NCI-H1105 treated with DMSO at 0.1 percent for 48 hours (cell line): ENCODE measurements at regions not wholly inside any gene's neighbourhood (a gene's known extent, or its start where the extent isn't known, plus 50 kb on each side); places are given as distances from the start of the nearest gene placed in this dataset.

Experiments used
- DNase-seq: peaks from one replicate; lab custom pipeline; 2025; lab: John Stamatoyannopoulos, UW

DNA sequence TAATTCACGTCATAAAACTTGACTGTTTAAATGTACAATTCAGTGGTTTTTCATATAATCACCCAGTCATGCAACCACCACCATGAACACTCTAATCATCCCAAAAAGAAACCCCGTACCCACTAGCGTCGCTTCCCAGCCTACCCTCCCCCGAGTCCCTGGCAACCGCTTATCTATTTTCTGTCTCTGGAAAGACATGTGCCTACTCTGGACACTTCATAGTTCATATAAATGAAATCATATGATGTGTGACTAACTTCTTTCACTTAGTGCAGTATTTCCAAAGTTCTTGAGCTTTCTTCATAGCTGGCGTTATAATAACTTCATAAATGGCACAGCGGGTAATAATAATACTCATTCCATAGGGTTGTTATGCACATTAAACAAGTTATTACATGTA lies 215.2 kb downstream of the MYLK4 start:
- no peak for DNase-seq

DNA sequence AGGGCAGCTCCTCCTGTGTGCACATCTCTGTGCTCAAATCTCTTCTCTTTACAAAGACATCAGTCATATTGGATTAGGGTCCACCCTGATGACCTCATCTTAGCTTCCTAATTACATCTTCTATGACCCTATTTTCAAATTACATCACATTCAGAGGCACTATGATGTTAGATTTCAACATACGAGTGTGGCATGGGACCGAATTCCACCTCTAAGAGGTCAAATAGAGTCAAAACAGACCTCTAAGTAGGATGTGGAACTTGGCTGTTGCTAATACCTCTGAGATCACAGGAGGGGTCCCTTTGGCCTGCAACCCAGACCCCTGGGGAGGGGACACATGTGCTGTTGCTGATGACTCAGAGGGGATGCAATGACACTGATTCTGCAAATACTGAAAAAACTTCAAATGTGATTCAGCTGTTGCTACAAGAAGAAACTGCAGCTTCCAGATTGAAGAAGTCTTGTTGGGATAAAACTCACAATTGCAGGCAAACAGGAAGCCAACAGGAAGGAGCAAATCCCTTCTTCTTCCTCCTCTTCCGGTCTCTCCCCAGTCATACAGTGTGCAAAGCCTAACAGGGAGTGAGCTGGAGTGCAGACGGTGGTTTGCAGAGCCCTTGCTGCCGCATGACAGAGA lies 216.2 kb downstream of the MYLK4 start:
- DNase-seq: no peak

DNA sequence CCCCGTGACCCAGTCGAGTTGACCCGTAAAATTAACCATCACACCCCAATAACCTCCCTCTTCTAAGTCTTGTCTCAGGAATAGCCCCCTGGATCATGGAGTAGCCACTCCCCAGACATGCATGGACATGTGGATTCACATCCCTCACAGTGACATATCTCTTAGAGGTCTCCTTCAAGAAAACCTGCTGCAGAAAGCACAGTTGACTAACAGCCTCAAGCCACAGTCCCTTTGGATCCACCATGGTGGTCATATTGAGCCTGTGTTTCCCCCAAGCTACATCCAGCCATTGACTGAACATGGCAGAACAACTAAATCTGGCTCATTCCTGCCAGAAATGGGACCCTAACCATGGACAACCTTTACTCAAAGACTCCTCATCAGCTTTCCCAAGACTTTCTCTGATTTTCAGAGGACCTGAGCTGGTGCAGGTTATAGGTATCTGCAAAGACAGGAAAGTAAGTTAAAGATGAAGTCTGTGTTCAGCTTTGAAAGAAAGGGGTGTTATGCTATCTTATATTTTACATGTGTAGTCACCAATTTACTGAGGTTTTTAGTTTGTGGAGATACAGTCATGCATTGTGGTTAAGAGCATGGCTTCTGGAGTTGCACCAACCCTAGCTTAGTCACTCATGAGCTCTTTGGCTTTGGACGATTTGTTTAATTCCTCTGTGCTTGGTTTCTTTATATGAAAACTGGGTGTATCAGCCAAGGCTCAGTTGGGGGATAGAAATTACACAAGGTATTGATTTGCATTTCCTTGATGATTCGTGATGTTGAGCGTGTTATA lies 219.1 kb downstream of the MYLK4 start:
- DNase-seq: no peak

DNA sequence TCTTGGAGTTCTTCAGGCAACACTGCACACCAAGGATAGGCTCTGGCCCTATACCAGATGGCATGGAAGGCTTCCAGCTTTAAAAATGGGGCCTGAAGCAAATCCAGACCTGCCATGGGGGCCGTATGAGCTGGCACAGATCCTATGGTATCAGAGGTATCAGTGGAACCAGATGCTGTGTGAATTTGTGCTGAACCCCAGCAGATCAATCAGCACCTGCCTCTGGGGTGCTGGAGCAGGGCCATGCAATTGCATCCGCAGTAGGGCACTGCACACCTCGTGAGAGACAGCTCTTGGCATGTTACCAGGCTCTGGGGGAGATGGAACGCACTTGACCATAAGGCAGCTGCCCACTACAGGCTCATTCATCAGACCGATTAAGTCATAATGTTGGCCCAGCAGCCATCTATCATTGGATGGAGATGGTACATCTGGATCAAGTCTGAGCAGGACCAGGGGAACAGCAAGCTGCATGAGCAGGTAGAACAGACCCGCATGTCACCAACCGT lies 221.5 kb downstream of the MYLK4 start:
- peak; percentile 98 for DNase-seq

DNA sequence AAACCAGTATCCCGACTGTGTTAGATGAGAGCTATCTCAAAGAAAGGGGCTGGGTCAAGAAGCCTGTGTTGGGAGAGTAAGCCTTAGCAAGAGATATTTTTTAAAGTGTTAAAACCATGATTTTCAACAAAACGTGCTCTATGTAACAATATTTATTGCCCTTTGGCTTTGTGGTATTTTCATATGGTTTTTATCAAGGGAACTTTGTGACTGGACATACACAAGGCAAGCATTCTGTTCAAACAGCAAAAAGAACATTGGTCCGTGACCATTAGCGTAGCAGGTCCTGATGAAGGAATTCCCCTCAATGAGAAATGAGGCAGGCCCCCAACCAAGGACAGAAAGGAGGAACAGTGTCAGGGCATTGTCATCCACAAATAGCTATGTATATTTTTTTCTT lies 222.6 kb downstream of the MYLK4 start:
- no peak for DNase-seq

DNA sequence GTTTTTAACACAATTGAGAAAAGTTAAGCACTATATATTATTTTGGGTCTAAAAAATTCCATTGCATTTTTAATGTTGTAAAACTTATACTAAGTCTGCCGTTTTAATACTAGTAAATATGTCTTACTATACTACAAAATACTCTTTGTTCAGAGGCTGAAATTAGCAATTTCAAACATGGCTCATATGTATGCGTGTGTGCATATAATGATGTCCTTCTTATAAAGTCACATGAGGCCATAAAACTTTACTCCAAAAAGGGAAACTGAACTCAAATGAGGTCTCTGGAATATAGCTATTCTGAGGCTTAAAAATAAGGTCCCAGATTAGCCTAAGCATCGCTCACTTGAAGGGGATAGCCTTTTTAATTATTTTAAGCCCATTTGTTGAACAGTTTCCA lies 224.0 kb downstream of the MYLK4 start:
- no peak for DNase-seq

DNA sequence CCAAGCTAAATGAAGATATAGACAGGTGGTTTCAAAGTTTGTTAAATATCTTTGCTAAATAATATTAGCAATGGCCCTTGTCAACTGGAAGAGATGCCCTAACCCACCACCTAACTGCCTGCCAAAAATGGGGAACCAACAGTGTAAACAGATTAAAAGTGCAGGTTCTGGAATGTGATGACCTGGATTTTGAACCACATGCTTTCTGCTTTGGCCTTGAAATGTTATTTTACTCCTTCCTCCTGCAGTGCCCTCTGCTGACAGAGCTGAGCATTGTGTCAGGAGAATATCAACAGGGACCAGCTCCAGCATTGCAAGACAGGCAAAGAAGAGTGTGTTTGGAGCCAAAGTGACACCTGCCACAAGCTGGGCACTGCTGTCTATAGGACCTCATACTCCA lies 226.6 kb downstream of the MYLK4 start:
- no peak for DNase-seq

DNA sequence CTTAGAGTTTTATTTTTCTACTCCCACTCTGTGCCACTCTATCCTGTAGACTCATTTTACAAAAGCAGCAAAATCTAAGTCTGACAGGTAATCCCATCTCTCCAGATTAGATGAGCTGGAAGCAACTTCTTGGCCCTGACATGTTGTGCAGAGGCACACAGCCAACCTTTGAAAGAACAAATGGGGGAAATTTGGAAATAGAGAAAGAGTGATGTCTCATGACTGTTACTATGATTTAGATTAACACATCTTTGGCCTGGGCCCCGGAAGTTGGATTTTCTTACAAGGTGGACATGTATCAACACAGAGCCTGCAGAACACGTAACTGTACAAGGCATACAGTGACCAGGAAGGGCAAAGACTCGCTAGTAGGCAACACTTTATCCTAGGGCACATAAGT lies 227.7 kb downstream of the MYLK4 start:
- DNase-seq: no peak

DNA sequence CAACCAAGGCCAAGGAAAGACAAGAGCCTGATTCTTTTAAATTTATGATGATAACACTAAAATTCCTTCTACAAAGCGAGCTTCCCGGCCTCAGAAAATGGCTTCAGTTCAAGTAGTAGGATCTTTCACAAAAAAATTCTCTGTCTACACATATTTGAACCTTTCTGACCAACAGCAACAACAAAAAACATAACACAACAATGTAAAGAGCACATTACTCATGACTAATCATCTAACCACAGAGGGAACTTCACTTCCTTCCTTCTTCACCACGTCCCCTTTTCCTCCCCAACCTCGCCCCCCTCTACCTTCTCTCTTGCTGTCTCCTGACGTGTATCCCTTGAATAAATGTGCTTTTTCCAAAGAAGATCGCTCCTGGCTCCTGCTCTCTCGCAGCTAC lies 228.2 kb downstream of the MYLK4 start:
- no peak for DNase-seq

DNA sequence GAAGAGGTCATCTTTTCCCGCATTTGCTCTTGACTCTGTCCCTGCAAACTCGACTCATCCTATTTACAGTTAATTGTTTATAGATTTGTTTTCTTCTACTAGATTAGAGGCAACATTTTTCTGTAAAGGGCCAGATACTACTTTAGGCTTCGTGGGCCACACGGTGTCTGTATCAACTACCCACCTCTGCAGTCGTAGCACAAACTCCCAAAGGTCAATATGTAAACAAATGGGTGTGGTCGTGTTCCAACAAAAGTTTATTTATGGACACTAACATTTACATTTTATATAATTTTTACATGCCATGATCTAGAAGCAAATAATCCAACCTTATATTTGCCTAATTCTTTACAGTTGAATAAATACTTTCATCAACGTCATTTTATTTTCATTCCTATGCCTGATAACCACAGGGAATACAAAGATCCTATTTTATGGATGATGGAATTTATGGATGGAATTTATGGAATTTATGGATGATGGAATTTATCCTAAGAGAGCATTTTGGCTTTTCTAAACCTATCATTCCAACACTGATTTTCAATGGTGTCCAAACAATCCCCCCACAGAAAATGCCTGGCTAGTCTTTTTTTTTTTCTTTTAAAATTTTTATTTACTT lies 232.8 kb downstream of the MYLK4 start:
- no peak for DNase-seq

DNA sequence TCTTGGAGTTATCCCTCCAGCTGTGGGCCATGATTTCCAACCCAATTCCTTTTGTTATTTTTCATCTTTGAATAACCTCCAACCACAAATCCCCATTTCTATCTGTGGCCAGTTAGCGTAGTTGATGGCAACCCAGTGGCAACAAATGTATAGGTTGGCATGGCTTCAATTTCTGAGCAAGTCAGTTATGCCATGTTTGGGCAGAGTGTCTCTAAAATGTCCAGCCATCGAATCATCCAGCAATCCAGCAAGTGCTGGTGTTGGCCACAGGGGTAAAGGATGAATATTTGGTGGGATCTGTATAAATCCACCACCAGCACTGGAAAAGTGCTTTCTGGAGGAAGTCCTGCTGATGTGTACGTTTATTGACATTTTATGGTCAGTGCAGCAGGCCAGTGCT lies 233.3 kb downstream of the MYLK4 start:
- DNase-seq: no peak

DNA sequence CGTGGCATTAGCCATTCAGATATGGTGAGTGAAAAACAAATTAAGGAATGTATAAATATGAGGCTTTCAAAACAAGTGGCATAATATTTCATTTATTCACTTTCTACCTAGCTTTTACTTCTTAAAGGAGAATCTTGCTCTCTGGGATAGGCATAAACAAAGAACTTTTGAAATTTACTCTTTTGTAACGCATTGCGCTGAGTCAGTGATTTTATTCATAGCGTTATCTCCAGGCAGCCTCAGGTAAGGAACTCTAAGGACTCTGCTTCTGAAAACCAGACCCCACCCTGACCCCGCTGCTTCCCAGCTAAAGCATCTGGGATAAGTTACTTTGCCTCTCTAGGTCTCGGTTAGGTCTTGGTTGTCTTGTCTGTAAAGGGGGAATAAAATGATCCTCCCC lies 234.7 kb downstream of the MYLK4 start:
- no peak for DNase-seq

DNA sequence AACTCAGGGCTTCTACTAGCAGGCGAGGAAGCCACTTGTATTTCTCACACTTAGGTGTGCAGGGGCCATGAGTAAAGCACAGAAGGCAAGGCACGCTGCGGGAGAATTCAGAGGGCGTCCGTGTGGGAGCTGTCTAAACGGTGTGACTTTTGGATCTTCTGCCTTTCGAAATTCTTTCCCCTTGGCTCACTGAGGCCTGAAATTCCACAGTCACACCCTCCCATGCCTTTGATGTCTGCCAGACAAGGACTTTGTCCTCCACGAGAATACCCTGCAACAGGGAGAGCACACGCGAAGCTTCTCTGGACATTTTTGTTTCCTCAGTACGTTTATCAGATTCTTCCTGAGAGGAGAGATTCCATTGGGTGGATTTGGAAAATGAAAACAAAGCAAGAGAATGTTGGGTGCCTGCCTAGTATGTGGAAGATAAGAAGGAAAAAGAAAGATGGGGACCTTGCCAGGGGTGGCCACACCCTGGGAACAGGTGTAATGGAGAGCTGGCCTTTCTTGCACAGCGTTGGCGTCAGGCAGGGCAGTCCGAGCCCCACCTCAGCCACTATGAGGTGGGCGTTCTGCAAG lies 235.7 kb downstream of the MYLK4 start:
- no peak for DNase-seq

DNA sequence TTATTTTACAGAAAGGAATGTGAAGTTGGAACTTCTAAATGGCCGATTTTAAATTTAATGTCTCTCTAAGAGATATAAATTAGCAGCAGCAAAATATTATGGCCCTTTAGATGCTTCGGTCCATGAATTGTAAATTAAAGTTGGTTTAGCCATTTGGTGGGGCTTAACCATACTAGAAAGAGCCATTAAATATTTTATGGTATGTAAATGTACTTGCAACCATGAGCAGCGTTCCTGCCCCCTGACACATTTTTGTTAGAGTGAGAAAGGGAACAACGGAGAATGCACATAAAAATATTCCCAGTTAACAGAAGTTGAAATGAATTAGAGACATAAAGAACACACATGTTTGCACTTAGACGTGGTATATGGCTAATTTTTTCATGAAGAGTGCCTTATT lies 237.9 kb downstream of the MYLK4 start:
- DNase-seq: no peak

DNA sequence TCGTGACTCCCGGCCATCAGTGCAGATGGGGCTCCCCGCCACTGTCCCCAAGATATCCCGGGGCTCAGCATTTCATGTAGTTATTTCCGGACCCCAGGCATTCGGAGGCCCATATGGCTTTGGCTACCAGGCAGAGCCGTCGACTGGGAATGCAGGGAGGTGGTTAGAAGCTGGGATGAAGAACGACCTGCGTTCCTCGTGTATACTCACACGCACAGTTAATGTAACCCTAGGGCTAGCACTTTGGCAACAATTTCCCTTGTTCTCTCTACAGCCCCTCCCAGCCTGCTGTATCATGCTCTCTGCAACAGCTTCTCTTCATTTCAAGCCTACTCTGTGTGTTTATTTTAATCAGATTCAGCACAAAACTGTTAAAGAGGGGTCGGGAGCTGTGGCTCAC lies 240.4 kb downstream of the MYLK4 start:
- no peak for DNase-seq

DNA sequence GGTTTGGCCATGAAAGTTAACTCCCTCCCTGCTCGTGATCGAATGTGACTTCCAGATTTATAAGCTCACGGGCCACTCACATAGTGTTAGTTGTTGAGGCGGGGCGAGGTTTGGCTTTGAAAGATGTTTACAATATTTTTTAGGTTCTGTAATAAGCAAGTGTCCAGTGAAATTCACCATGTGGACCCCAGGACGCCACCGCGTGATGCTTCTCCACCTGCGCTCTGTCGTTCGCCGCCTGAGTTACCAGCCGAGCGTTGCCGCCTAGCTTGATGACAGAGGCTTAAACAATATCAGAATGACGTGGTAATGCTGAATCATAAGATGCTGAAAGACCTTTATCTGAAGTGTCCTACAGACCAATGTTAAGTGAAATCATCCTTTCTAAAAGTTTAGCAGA lies 241.0 kb downstream of the MYLK4 start:
- no peak for DNase-seq

DNA sequence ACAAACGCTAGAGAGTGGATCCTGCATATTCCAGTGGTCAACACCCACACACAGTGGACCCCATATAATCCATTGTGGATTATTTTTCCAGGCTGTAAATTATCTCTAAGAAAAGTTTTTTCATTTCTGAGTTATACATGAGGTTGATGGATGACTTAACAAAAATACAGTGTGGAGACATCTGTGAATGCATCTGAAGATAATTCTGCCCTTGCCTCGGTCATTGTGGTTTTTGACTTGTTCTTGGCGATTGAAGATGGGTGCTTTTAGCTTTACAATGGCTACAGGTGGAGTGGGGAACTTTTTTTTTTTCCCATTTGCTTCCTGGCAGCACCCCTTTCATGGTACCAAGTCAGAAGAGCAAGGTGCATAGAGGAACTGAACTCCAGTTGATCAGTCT lies 242.7 kb downstream of the MYLK4 start:
- DNase-seq: no peak

DNA sequence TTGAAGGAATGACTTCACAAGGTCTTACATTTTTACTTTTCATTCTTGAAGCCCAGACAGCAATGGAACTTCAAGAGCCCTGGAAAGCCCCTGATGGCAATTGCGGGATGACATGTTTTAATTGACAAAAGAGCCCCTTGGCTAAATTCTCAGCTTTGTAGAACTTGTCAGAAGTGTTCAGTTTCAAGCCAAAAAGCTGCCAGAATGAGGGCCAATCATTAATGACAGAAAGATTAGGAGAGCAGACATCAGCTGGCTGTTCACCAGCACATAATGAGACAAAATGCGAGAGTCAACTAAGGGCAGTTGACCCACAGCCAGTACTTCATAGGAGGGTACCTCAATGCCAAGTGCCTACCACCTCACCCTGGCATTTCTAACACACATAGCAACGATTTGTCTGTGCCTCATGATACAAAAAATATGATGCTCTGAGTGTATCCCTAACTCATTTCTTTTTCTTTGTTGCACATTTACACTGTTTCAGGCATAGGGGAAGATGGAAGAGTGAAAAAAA lies 243.1 kb downstream of the MYLK4 start:
- peak; percentile 13 for DNase-seq

DNA sequence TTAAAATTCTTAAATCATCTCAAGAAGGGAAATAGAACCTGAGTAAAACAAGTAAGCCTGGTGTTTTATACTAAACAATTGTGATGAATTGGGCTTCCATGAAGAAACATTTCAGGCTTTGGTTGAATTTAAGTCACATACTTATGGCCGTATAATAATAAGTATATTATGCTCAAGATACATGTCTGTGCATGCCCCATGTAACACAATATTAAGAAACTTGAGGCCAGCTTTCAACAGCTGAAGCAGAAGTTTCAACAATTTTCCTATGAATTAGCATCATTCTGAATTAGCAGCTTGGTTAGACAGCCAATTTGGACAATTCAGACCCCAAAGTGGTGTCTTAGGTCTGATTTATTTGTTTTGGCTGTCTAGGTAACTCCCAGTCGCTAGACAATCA lies 243.7 kb downstream of the MYLK4 start:
- peak; percentile 28 for DNase-seq

DNA sequence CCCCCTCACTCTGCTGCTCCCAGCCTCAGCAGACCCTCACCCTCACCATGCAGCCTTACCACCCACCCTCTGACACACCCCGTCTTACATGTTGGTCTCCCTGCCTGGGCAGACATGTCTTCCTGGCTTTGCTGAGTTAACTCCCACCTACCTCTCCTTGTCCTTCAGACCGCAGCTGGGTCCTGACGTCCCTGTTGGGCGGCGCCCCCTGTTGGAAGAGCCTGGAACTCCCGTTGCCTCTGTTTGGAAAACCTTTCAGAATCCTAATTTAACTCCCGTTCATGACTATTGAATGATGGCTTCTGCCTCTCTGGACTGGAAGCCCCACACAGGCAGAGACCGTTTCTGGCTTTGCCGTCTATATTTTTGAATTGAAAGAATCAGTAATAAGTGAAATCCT lies 245.1 kb downstream of the MYLK4 start:
- no peak for DNase-seq

DNA sequence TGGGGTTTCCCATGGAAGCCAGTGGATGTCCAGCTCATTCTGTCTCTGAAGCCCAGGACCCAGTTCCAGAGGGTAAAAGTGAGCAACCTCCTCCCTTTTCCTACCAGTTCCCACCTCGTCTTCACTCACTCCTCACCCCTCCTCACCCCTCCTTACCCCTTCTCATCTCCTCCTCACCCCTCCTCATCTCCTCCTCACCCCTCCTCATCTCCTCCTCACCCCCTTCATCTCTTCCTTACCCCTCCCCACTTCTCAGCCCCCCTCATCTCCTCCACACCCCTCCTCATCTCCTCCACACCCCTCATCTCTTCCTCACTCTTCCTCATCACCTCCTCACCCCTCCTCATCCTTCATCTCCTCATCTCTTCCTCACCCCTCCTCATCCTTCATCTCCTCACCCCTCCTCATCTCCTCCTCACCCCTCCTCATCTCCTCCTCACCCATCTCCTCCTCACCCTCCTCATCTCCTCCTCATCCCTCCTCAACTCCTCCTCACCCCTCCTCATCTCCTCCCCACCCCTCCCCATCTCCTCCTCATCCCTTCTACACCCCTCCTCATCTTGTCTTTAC lies 246.1 kb downstream of the MYLK4 start:
- DNase-seq: no peak

DNA sequence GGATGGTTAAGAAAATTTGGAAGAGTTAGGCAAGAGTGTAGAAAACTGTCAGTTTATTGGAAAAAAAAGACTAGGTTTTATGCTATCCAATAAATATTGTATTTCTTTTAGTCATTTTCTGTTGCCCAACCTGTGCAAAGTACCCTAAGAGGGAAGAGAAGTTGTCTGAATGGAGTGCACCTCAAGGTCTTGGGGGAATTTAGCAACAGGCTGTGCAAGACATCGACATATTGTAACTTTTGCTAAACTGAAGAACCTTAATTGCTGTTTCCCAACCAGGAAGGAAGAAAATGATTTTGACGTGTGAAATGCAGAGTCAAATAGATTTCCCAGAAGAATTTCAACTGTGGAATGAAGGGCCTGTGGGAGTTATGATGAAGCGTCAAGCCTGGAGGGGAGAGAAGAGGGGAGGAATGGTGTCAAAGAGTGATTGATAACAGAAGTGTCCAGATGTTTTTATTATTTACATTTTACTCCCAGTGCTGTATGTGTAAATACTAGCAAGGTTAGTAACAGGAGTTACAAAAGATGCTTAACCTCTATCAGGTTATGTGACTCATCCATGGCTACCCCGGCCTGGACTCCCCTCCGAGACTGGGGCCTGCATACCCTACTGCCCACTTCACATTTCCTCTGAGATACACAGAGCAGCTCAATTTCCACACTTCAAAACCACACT lies 246.8 kb downstream of the MYLK4 start:
- no peak for DNase-seq
